Suppressor macrophage treated with lipopolysaccharide for 1 hour (primary cell): ENCODE measurements at regions not wholly inside any gene's neighbourhood (a gene's known extent, or its start where the extent isn't known, plus 50 kb on each side); places are given as distances from the start of the nearest gene placed in this dataset.

Source experiments
- DNase-seq, 3 donors: peaks; one replicate each; pipeline ENCODE4 v3.0.0-alpha.2; 2020 to 2022

DNA sequence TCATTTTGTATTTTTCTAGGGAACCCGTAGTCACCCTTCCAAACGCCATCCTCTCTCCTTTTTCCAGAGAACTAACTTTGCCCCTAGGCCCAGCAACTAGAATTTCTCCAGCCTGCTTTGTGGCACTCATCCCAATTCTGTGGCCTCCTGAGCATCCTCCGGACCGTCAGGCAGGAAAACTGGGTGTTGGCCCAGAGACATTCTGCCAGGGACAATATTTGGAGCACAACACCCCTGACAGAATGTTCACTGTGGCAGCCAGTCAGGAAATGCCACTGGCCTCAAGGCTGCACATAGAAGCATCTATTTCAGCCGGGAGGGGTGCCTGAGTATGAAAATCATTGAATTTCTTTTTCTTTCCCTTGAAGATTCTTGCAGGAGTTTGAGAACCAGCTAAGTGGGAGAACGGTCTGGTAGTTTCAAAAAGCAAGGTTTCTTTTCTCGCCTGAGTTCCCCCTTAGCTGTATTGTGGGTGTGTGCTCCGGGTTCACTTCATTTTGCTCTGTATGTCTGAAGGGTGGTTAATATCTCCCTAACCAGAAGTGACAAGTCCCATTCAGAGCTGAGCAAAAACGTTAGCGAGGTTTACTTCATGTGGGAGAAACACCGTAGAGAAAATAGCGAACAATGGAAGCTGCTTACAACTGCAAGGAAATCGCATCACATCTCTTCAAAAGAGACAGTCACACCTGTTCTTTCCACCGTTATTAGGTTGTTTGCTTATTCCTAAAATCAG is 108.1 kb upstream of the TPM1 start:
- no peak for DNase-seq

DNA sequence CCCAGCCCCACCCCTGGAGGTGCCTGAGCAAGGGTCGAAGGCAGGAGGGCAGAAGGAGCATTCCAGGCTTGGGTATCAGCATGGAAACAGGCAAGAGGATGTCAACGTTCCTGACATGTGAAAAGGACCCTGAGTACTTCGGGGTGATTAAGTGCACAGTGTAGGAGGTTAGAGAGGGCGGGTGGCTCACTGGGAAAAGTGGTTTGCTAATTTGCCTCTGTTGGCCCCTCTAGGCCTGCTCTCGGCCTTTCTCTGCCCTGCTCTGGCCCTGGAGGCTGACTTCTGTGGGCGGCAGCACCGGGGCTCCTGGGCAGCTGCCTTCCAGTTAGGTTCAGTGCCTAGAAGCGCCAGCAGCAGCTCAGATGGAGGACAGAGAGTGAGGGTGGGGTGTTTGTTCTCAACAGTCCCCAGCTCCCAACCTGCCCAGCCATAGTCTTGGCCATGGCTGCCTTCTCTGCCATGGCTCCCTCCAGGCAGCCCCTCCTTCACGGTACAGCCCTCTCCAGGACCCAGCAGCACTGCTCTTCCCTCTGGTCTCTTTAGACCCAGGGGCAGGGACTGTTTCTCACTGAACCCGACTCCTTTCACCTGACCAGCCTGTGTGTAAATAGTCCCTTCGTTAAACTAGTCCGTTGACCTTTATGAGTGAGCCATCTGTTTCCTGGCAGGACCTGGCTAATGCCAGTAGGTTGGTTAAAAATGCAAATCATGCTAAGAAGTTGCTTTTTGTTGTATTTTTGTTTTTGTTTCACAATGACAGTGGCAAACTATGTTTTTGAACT is 107.1 kb upstream of the TPM1 start:
- DNase-seq, result peak in 1 of 3 donors; percentile 15

DNA sequence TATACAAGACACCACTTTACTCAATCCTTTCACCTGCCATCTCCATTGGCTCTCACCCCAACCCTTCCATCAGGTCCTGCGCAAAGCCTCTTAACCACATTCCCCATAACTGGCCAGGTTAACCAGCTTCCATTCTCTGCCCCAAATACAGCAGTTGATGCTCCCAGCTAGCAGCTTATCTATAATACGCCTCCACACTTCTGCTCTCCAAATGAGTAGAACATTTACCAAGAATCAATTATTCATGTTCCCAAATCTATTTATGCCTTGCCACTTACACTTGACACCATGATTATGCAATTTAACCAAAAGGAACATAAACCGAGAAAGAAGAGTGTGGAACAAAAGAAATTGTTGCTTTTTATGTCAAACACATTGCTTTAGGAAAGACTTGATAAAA is 103.7 kb upstream of the TPM1 start:
- no peak for DNase-seq

DNA sequence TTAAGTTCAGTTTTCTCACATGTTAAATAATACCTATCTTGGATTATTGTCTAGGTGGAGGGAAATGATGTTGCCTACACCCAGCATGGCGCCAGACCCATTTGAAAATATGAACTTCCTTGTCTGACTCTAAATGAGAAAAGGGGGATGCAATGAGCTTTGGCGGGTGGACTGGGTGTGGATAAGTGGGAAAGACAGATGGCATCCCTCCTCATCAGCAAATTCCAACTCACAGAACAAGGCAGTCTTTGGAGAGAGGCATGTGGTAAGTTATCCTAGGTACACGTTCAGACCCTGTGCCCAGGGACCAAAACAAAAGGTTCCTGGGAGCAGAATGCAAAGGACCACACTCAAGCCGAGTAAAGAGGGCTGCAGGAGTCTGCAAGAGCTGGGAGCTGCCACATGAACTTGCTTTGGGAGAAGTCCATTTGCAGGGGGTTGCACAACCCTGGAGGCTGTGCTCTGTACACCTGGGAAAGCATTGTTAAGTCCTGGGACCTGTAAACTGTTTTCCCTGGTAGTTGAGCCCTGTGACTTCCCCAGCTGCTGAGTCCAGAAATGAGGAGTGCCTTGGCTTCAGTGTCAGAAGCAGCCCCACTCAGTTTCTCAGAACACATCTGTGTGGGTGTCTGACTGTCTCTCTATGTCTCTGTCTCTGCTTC is 102.3 kb upstream of the TPM1 start:
- DNase-seq, result no peak

DNA sequence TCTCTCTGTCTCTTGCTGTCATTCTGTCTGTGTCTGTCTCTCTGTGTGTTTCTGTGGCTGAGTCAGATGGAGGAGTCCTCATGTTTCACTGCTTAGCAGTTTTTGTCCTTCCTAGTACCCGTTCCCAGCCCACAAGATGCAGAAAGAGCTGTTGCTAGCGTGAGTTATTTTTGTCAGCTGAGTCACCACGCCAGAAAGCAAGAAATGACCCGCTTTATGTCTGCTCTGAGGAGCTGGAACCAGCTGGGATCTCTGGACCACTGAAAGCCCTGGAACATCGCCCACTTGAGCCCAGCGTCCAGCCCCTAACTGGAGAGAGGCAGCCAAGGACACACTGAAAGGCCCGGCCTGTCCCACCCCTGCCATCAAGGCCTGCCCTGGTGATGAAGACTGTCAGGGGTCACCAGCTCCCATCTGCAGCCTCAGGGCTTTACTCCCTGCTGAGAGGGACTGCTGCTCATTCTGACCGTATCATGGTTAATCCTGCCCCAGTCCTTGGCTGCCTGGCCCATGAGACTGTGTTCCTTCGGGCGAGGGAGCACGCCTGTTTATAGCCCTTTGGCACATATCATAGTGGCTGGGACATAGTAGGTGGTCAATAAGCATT is 101.7 kb upstream of the TPM1 start:
- DNase-seq, result peak; percentile 84 to 93 (median 90)

DNA sequence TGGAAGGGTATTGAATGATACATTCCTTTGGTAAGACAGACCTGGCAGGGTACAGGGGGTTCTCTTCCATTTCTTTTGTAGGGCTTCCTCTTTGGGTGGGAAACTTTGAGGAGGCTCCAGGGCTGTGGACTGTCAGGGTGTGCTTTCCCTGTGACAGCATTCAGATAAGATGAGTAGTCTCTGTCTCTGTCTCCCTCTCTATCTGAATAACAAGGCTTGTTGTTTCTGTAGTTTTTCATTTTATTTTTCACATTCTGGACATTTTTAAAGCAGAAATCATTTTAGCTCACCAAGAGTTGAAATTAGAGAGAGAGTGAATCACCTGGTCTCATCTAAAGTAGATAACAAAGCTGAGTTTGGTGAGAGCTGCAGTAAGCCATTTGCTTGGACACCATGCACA is 100.8 kb upstream of the TPM1 start:
- peak in 2 of 3 donors; percentile 33 to 44 for DNase-seq

DNA sequence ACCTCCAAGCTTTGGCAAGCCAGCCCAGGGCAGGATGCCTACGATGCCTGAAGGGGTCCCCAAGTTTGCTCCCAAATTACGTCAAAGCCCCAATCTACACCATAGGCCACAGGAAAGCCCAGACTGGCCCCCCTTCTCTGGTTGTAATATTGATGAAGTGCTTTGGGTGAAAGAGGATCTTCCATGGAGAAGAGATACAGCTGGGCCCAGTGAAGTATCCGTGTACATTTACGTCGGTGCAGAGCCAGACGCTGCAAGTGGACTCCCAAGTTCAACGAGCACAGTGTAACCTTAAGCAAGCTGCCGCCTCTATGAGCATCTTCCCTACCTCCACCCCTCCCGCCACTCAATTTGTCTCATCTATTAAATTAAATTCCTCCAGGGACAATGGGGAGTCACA is 100.1 kb upstream of the TPM1 start:
- DNase-seq, result no peak

DNA sequence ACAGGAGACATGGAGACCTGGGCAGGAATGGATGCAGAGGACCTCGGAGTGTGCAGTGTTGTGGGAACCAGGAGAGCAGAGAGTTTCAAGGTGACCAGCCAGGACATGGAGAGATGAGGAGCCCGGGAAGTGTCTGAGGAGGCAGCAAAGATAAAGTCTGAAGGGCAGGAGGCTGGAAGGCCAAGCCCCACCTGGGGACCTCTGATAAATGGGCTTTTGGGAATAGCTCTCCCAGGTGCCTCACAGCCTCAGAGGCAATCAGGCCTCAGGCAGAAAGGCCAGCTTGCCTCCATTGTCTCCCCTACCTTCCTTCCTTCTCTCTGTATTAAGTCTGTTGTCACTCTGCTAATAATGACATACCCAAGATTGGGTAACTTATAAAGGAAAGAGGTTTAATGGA is 97.5 kb upstream of the TPM1 start:
- no peak for DNase-seq

DNA sequence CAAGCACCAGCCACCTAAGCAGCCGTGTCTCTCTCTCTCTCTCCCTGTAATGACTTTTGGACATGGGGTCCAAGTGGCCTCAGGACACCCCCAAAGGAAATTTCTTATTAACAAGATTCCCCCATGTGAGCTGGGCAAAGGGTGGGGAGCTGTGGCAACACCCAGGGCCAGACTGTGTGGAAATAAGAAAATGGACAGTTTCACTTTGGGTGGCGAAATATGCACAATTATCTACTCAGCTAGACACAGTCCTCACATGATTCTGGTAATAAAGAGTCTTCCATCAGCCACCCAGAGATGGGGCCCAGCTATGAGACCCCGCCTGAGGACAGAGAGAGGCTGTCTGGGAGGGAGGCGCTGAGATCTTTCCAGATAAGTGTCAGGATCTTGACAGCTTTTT is 96.8 kb upstream of the TPM1 start:
- peak; percentile 23 to 45 (median 24) for DNase-seq

DNA sequence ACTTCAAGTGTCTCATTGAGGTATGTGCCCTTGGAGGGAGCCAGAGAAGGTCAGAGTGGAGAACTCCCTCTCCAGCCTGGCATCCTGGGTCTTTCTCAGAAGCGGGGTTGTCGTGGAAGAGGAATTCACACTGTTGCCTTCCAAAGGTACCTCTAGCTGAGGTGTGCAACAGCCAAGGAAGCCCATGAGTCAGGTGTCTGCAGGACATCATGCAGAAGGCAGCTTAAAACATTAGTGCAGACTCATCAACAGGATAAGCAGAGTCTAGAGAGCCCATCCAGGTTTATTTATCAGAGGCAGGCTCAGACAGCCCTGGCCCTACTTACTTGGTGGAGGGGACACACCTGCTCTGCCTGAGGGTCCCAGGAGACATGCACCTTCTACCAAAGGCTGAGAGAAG is 95.6 kb upstream of the TPM1 start:
- DNase-seq, result no peak

DNA sequence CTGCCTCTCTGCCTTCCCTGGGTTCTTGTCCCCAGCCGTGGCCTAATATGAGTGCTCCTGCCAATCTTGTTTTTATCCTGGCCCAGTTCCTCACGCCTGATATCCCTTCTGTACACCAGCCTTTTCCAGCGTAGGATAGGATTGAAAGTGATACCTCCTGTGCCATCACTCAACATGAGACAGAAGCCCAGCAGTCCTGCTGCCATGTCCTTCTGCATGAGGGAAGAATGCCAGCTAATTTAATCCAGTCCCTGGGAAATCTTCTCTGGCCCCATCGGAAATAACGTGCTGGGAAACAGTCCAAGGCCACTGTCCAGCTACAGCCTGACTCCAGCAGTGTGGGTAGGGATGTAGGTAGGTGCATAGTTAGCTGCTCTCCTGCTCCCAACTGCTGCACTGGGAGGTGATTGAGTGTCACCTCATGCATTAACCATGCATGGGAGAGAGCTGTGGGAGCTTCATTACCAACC is 92.0 kb upstream of the TPM1 start:
- no peak for DNase-seq

DNA sequence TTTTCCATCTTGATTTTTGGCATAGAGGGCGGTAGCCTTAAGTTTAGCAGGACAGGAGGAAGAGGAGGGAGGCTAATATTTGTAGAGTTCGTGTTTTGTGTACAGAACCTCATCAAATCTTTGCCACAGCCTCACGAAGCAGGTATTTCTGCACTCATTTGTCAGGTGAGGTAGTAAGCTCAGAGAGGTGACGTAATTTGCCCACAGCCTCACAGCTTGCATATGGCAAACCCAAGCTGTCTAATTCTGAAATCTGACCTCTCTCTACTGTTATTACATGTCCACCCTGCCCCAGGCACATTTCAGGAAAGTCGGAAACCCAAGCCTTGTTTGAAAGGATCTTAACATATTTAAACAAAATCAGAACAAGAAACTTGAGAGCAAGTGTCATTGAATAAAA is 91.1 kb upstream of the TPM1 start:
- no peak for DNase-seq

DNA sequence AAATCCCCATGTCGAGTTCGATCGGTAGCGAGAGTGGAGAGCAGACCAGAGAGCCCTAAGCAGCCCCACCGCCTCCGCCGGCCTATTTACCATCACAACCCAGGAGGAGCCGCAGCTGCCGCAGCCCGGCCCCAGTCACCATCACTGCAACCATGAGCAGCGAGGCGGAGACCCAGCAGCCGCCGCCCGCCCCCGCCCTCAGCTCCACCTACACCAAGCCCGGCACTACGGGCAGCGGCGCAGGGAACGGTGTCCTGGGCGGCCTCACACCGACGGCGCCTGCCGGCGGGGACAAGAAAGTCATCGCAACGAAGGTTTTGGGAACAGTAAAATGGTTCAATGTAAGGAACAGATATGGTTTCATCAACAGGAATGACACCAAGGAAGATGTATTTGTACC is 89.5 kb upstream of the TPM1 start:
- no peak for DNase-seq

DNA sequence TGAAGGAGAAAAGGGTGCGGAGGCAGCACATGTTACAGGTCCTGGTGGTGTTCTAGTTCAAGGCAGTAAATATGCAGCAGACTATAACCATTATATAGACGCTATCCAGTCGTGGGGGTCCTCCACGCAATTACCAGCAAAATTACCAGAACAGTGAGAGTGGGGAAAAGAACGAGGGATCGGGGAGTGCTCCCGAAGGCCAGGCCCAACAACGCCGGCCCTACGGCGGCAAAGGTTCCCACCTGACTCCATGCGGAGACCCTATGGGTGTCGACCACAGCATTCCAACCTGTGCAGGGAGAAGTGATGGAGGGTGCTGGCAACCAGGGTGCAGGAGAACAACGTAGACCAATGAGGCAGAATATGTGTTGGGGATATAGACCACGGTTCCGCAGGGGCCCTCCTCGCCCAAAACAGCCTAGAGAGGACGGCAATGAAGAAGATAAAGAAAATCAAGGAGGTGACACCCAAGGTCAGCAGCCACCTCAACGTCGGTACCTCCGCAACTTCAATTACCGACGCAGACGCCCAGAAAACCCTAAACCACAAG is 89.0 kb upstream of the TPM1 start:
- DNase-seq, result no peak

DNA sequence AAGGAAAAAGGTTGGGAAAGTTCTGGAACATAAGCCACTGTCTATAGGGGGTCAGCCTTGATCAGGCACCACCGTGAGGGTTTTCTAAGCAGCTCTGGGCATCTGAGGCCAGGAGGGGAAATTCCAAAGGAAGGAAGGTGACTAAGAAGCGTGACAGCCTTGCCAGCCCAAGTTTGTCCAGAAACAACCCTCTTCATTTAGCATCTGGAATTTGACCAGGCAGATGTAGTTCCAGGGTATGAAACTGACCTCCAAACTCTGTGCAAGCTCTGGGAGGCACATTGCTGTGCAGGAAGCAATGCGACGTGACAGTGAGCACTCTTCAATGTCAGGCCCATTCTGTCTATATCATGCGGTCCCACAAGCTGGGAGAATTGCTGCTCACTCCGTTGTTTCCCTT is 85.4 kb upstream of the TPM1 start:
- DNase-seq, result peak; percentile 48 to 55 (median 49)

DNA sequence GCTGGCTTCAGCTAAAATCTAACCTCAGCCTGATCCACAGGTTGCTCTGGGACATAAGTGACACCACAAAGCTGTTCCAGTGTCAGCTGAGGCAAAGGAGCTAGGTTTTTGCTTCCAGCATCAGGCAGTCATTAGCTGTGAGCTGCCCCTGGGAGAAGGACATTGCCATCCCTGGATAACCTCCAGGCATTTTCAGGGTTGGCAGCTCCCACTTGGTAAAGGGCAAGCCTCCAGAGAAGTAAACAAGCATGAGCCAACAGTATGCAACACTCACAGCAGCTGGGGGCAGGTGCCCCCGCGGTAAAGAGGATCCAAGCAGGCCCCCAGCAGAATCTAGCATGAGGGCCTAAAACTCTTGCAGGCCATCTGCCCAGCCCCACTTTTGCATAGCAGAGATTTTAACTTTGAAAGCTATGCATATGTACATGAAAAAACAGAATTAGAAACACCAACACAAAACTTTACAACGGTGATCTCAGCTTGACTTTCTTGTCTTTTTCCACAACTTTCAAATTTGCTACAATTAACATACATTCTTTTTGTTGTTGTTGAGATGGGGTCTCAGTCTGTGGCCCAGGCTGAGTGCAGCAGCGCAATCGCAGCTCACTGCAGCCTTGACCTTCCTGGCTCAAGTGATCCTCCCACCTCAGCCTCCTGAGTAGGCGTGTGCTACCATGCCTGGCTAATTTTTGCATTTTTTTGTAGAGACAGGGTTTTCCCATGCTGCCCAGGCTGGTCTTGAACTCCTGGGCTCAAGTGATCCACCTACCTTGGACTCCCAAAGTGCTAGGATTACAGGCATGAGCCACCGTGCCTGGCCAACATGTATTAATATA is 83.8 kb upstream of the TPM1 start:
- no peak for DNase-seq

DNA sequence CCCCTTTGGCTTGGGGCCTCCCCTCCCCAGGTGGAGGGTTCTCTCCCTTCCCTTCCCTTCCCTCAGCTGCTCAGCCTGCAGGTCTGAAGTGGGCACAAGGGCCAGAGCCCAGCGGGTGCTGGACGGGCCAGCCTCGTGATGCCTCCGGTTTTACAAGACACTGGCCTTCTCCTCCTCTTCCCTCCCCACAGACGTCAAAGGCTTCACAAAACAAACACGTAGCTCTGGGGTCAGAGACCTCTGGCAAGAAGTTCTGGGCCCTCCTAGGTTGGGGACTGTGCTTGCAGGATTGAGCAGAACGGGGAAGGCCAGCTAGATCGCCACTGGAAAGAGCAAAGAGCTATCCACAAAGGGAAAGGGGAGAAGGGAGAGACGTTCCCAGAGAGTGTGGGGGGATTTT is 81.4 kb upstream of the TPM1 start:
- DNase-seq, result no peak

DNA sequence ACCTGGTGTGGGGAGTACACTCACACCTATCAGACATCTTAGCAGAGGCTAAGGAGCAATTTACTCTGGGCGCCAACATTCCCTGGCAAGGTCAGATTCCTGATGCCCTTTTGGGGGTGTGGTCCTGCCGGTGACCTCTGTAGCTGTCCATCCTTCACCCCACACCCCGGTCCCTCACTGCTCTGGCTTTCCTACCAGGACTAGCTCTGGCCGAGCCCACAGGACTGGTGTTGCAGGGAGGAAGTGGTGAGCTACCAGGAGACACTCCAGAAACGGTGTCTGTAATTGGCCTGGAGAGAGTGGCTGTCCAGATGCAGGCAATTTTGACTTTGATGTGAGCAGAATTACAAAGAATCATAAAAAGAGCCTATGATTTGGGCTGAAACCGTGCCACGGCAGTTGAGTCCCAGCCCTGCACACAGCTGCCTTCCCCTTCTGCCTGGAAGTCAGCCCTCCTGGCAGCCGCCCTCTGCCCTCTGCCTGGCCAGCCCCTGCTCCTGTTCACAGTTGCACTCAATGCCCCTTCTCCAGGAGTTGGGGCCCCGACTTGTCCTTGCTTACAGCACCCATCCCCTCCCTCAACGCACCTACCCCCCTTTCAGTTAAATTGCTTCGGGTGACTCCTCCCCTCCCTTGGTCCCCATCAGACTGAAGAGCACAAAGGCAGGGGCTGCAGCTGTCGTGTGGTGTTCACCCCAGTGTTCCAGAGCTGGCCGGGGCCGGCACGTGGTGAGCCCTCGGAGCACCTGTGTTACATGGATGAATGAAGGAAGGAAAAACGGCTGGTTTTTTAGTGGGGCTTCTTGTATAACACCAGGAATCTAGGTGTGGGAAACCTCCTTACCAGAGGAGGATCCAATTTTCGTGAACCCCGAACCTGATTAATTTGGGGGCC is 80.2 kb upstream of the TPM1 start:
- no peak for DNase-seq

DNA sequence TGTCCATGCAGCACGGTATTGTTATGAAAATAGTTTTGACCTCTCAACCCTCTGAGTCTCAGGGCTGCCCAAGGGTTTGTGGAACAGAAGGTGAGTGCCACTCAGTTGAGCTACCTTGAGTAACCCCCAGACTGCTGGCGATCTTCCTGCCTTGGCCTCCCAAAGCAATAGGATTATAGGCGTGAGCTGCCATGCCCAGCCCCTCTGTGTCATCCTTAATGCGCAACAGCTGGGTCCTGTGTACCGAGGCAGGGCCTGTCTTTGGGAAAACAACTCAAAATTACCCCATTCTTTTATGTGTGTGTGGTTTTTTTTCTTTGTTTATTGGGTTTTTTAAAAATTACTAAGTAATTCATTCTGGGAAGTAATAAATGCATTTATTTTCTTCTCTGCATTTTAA is 78.3 kb upstream of the TPM1 start:
- DNase-seq, result no peak

DNA sequence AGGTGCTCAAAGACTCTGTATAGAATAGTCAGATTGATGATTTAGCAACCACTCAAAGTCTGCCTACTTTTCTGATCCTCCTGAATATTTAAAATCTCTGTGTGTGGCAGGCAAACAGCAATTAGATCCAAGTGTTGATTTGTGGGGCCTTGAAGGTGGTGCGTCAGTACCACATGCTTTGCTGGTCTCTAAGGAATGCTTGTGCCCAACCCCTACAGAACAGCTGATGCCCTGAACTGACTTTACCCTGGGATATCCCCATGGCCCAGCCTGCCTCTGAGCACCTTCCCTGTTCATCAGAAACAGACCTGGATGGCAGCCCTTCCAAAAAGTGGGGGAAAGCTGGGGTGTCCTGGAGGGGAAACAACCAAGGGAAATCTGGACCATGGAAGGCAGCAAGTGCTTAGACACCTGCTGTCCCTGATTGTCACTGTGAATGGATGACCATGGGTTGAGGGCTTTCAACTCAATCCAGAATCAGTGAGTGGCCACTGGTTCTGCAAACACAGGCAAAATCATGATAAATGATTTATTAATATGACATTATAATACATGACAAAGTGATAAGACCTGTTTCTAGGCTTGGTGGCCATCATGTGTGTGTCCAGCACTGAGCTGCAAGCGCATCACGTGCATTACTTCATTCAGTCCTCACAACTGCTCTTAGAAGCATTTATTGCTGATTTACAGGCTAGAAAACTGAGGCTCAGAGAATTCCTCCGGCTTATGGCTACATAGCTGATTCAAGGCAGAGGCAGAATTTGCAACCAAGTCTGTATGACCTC is 76.1 kb upstream of the TPM1 start:
- no peak for DNase-seq
